RWPE2 (cell line): ENCODE measurements at regions not wholly inside any gene's neighbourhood (a gene's known extent, or its start where the extent isn't known, plus 50 kb on each side); places are given as distances from the start of the nearest gene placed in this dataset.

Experiments used
- ATAC-seq: fragments of 200-7000 bp; cut with Tn5 transposase; 3 replicates; pipeline ENCODE4 v1.9.1; 2021; ENCODE audit warnings: low read depth
- DNase-seq: peaks from one replicate; pipeline ENCODE4 v3.0.0-alpha.2; 2020; ENCODE audit warnings: low spot score
- H3K27ac ChIP-seq: fragments of 450-650 bp; 2 replicates; pipeline ENCODE4 v1.5.1; 2017; ENCODE audit warnings: mild to moderate bottlenecking; ENCODE audit not compliant: poor library complexity, severe bottlenecking
- H3K27me3 ChIP-seq: fragments of 250-450 bp; sonication (Bioruptor Pico); 2 replicates; pipeline ENCODE4 v1.5.1; 2021; ENCODE audit warnings: mild to moderate bottlenecking, moderate library complexity; ENCODE audit not compliant: insufficient read depth, poor library complexity, severe bottlenecking
- H3K36me3 ChIP-seq: fragments of 250-450 bp; sonication (Bioruptor Pico); 2 replicates; pipeline ENCODE4 v1.5.1; 2020; ENCODE audit warnings: low read depth, mild to moderate bottlenecking, moderate library complexity
- H3K4me1 ChIP-seq: fragments of 250-450 bp; sonication (Bioruptor Pico); 2 replicates; pipeline ENCODE4 v1.5.1; 2021; ENCODE audit warnings: mild to moderate bottlenecking, moderate library complexity; ENCODE audit not compliant: insufficient read depth, poor library complexity, severe bottlenecking
- H3K4me3 ChIP-seq: fragments of 250-450 bp; sonication (Bioruptor Pico); 2 replicates; pipeline ENCODE4 v1.5.1; 2021; ENCODE audit warnings: mild to moderate bottlenecking, moderate library complexity; ENCODE audit not compliant: severe bottlenecking
- H3K9me3 ChIP-seq: fragments of 250-450 bp; sonication (Bioruptor Pico); 2 replicates; pipeline ENCODE4 v1.5.1; 2021; ENCODE audit warnings: mild to moderate bottlenecking, moderate library complexity; ENCODE audit not compliant: severe bottlenecking
- CTCF ChIP-seq: fragments of 450-650 bp; IDR thresholded peaks from one replicate; pipeline ENCODE4 v1.5.1; 2017; ENCODE audit warnings: mild to moderate bottlenecking, moderate library complexity; ENCODE audit not compliant: poor library complexity, severe bottlenecking

GRCh38 chr14:95396221-95396620 lies 76.5 kb upstream of the CLMN start:
- Histone ChIP-seq H3K9me3 (no peaks in the 10 kb centered on the region), H3K27ac (no peak overlapping the region), H3K27me3 (no peaks in the 10 kb centered on the region), H3K4me3 (no peak overlapping the region), H3K36me3 (no peaks in the 10 kb centered on the region), H3K4me1 (no peaks in the 10 kb centered on the region)
- no peak for DNase-seq
- ATAC-seq: no peak
- no peak for TF ChIP-seq CTCF

GRCh38 chr14:95395098-95395737 lies 75.5 kb upstream of the CLMN start:
- TF ChIP-seq CTCF: no peak
- H3K9me3 ChIP-seq: no peaks in the 10 kb centered on the region
- H3K27me3 ChIP-seq: no peaks in the 10 kb centered on the region
- no peaks in the 10 kb centered on the region for H3K36me3 ChIP-seq
- H3K27ac ChIP-seq: no peak overlapping the region
- ATAC-seq: no peak
- H3K4me3 ChIP-seq: no peak overlapping the region
- DNase-seq: peak; percentile 28
- no peaks in the 10 kb centered on the region for H3K4me1 ChIP-seq

GRCh38 chr14:95394297-95395097 lies 74.8 kb upstream of the CLMN start:
- Histone ChIP-seq H3K36me3 (no peaks in the 10 kb centered on the region), H3K4me1 (no peaks in the 10 kb centered on the region), H3K9me3 (no peaks in the 10 kb centered on the region), H3K4me3 (no peak overlapping the region), H3K27ac (no peak overlapping the region), H3K27me3 (no peaks in the 10 kb centered on the region)
- DNase-seq (no peak), ATAC-seq (no peak)
- no peak for TF ChIP-seq CTCF

- no peak overlapping the region for H3K27ac ChIP-seq
- TF ChIP-seq CTCF: no peak
- H3K4me3 ChIP-seq: no peak overlapping the region
- ATAC-seq: no peak
- no peaks in the 10 kb centered on the region for H3K9me3 ChIP-seq
- no peaks in the 10 kb centered on the region for H3K27me3 ChIP-seq
- no peak for DNase-seq
- H3K36me3 ChIP-seq: no peaks in the 10 kb centered on the region
- no peaks in the 10 kb centered on the region for H3K4me1 ChIP-seq
These were observed 73.1 kb upstream of the CLMN start for GRCh38 chr14:95392841-95393240.

GRCh38 chr14:95391331-95391730 lies 71.6 kb upstream of the CLMN start:
- Histone ChIP-seq H3K9me3 (no peaks in the 10 kb centered on the region), H3K4me3 (no peak overlapping the region), H3K27ac (no peak overlapping the region), H3K36me3 (no peaks in the 10 kb centered on the region), H3K4me1 (no peaks in the 10 kb centered on the region), H3K27me3 (no peaks in the 10 kb centered on the region)
- no peak for TF ChIP-seq CTCF
- DNase-seq (no peak), ATAC-seq (no peak)
